ENCODE measurements at regions not wholly inside any gene's neighbourhood (a gene's known extent, or its start where the extent isn't known, plus 50 kb on each side); places are given as distances from the start of the nearest gene placed in this dataset.

DNA sequence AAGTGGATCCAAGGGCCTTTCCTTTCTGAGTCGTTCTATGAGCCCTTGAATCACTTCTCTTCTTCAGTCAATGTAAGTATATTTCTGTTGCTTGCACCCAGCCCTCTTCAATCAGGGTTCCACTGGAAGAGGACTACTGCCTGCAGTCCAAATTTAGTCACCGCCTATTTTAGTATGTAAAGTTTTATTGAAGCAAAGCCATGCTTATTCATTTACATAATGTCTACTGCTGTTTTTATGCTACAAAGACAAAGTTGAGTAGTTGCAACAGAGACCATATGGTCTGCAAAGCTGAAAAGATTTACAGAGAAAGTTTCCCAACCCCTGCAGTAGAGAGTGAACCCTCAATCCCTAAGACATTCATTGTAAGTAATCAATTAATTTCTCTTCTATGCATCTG lies 332.5 kb upstream of the TNP1 start:
- TF ChIP-seq, protein P1, sequence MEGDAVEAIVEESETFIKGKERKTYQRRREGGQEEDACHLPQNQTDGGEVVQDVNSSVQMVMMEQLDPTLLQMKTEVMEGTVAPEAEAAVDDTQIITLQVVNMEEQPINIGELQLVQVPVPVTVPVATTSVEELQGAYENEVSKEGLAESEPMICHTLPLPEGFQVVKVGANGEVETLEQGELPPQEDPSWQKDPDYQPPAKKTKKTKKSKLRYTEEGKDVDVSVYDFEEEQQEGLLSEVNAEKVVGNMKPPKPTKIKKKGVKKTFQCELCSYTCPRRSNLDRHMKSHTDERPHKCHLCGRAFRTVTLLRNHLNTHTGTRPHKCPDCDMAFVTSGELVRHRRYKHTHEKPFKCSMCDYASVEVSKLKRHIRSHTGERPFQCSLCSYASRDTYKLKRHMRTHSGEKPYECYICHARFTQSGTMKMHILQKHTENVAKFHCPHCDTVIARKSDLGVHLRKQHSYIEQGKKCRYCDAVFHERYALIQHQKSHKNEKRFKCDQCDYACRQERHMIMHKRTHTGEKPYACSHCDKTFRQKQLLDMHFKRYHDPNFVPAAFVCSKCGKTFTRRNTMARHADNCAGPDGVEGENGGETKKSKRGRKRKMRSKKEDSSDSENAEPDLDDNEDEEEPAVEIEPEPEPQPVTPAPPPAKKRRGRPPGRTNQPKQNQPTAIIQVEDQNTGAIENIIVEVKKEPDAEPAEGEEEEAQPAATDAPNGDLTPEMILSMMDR (conservative IDR thresholded peaks at IDR 0.05; ENCODE audit: low read depth, low read length): no peak
- H3K4me3 ChIP-seq (ENCODE audit: low read depth, low read length): no peak overlapping the region
- no peak for DNase-seq (ENCODE audit: low read depth)

DNA sequence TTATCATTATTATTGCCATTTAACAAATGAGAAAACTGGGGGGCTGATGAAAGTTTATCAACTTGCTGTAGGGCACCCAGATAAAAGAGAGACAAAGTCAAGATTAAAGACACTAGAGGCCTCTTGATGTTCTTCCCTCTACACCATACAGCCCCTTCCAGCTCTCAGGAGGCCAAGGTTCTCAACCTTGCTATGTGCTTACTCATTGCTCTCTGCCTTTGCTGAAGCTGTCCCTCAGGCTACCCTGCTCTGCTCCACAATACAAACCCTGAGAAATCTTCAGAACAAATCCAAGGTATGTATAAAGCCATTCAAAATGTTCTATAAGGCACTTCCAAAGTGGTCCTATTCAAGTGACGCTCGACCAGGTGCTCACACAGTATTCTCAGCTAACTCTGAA lies 329.9 kb upstream of the TNP1 start:
- TF ChIP-seq, protein P1 (conservative IDR thresholded peaks at IDR 0.05; ENCODE audit: low read depth, low read length): no peak
- no peak overlapping the region for H3K4me3 ChIP-seq (ENCODE audit: low read depth, low read length)
- DNase-seq (ENCODE audit: low read depth): no peak

DNA sequence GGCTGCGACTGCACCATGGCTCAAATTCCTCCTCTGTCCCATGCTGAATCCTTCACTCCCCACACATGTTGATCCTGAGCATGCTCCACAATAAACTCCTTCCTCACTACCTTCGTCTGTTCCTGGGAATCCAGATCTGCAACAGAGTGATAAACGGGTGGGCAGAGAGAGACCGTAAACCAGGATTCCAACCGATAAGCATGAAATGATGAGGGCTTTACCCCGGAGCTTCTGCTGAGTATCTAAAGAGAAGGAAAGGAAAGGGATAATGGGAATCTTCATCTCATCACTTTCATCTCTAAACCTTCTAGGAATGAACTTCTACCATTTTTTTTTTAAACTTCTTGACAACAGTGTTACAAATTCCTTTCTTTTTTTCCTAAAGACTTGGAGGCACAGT lies 329.3 kb upstream of the TNP1 start:
- TF ChIP-seq, protein P1 (conservative IDR thresholded peaks at IDR 0.05; ENCODE audit: low read depth, low read length): no peak
- no peak for DNase-seq (ENCODE audit: low read depth)
- no peak overlapping the region for H3K4me3 ChIP-seq (ENCODE audit: low read depth, low read length)

DNA sequence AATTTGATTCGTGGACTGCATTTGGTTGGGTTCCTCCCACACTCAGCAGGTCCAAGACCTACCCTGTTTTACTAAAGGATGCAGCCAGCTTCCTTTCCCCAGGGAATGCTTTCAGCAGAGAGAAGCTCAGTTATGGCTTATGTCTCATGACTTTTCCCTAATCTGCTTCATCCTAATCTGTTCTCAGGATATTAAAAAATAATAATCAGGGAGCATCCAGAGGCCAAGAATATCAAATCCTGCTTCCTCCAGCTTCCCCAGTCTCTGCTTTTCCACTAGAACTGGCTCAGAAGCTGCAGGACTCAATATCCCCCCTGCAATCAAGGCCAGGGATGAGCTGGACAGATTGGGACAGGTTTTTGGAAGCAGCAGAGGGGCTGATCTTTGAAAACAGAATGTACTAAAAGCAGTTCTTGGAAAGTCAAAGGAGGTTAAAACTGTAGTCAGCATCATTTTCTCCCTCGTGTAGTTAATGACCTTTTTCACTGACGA lies 326.9 kb upstream of the TNP1 start:
- H3K4me3 ChIP-seq (ENCODE audit: low read depth, low read length): no peak overlapping the region
- TF ChIP-seq, protein P1 (conservative IDR thresholded peaks at IDR 0.05; ENCODE audit: low read depth, low read length): no peak
- no peak for DNase-seq (ENCODE audit: low read depth)

DNA sequence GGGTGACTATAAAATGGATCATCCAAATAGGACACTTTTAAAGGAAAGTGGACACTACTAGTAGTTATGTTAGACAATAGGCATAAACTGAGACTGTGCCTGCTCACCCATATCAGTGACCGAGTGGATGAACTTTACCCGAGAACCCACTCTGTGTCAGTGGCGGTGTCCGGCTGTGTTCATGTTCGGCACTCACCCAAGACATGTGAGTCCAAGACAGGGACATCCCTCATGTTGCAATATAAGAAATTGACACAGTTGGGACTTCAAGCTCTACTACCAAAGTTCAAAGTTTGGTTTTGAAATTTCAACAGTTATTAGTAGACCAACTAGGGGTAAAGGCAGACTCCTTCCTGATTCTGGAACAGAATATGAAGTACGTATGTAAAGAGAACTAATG lies 326.3 kb upstream of the TNP1 start:
- TF ChIP-seq, protein P1 (conservative IDR thresholded peaks at IDR 0.05; ENCODE audit: low read depth, low read length): no peak
- no peak overlapping the region for H3K4me3 ChIP-seq (ENCODE audit: low read depth, low read length)
- DNase-seq (ENCODE audit: low read depth): no peak

DNA sequence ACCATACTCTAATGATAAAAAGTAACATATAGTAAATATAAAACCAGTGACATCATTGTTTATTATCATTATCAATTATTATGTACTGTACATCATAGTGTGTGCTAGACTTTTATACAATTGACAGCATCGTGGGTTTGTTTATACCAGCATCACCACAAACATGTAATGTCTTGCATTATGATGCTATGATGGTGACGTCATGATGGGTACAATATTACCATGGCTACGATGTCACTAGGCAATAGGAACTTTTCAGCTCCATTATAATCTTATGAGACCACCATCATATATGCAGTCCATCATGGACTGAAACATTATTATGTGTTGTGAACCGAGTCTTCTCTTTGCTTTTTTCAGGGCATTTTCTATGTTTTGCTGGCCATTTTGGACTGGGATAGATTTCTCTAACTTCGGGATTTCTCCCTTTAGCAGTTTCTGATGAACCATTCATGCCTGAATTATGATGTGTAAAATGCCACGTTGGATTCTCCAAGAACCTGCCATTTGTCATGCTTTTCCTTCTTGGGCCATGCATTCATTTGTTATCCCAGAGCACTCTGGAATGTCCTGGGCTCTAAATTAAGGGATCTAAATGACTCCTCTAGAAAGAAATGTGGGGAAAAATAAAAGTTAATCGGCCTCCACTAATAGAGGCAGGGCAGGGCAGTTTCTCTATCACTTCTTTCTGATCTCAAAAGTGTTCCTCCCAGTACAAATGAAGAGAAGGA lies 325.6 kb upstream of the TNP1 start:
- TF ChIP-seq, protein P1 (conservative IDR thresholded peaks at IDR 0.05; ENCODE audit: low read depth, low read length): no peak
- no peak for DNase-seq (ENCODE audit: low read depth)
- no peak overlapping the region for H3K4me3 ChIP-seq (ENCODE audit: low read depth, low read length)

DNA sequence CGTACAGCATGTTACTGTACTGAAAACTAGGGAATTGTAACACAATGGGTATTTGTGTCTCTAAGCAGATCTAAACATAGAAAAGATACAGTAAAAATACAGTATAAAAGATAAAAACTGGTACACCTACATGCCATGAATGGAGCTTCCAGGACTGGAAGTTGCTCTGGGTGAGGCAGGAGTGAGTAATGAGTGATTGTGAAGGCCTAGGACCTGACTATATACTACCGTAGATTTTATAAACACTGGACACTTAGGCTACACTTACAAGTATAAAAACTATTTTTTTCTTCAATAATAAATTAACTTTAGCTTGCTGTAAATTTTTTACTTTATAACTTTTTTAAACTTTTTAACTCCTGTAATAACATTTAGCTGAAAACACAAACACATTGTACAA lies 324.4 kb upstream of the TNP1 start:
- TF ChIP-seq, protein P1 (conservative IDR thresholded peaks at IDR 0.05; ENCODE audit: low read depth, low read length): no peak
- H3K4me3 ChIP-seq (ENCODE audit: low read depth, low read length): no peak overlapping the region
- no peak for DNase-seq (ENCODE audit: low read depth)

Data from epithelial cell of proximal tubule (primary cell).